Forelimb muscle (tissue), 1 donor: ENCODE measurements at regions not wholly inside any gene's neighbourhood (a gene's known extent, or its start where the extent isn't known, plus 50 kb on each side); places are given as distances from the start of the nearest gene placed in this dataset.
"Not testable (repeated sequence)": the region's sequence is repeated elsewhere in the genome, so short reads cannot be mapped to it uniquely, and the experiment has no call there.

Experiments used
- DNase-seq: peaks from one replicate; pipeline ENCODE4 v3.0.0-alpha.2; 2013; ENCODE audit warnings: low read depth

DNA sequence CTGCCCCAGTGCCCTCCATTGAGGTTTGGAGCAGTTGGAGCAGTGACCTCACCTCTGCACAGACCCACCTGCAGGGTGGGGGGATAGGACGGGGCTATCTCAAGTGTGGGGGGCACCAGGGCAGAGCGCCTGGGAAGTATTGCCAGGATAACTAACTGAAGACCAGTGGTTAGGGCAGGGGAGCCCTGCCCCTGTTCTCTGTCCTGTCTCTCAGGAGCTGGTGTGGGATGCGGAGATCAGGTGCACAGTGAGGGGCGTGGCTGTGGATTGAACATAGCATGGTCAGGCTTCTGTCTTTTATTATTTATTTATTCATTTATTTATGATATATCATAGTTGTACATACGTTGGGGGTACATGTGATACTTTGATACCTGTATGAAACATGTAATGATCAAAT, 256.6 kb downstream of the GADD45G start:
- DNase-seq: not testable (repeated sequence)

DNA sequence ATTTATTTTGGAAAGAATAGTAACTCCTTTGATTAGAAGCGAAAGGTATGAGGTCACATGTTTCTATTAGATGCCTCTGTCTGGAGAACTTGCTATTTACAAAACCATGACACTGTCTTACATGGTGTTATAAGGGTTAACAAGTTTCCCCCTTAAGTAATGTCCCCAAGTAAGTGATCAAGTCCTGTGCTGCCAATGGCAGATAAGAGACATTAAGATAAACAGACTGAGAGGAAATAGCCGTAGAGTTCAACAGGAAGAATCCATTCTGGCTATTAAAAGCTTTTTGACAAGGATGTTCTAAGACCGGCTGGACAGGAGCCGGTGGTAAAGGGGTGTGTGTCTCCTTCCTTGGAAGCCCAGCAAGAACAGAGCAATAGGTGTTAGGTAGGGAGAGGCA, 257.5 kb downstream of the GADD45G start:
- no peak for DNase-seq

DNA sequence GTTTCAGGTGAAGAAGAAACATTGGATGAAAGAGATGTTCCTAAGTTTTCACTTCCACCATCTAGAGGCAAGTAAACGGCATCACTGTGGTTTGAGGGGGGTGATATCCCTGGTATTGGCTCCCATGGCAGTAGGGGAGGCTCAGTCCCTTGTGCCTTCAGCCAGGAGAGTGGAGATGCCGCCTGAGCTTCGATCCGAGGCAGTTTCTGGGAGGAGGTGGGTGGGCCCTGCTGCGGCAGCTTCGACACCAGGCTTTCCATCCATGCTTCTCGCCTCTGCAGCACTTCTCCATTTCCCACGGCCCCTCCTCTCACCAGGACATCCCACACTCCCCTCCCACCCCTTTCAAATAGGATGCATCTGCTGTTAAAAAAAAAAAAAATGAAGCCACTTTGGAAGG, 258.3 kb downstream of the GADD45G start:
- DNase-seq: no peak

DNA sequence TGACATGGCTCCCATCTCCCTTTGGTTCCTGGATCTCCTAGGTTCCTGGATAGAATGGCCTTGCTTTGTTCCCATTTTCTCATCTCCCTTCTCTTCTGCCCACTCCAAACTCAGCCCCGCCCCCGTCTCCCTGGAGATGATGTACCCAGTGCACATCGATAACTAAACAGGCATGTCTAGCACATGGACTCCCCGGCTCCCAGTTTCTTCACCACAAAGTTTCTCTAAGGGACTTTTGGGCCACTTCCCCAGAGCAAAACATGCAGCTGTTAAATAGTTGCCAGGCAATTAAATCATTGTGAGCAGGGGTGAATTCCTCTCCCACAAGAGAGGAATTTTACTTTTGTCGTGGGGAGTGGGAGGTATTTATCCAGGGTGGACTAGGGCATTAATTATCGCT, 259.0 kb downstream of the GADD45G start:
- no peak for DNase-seq

DNA sequence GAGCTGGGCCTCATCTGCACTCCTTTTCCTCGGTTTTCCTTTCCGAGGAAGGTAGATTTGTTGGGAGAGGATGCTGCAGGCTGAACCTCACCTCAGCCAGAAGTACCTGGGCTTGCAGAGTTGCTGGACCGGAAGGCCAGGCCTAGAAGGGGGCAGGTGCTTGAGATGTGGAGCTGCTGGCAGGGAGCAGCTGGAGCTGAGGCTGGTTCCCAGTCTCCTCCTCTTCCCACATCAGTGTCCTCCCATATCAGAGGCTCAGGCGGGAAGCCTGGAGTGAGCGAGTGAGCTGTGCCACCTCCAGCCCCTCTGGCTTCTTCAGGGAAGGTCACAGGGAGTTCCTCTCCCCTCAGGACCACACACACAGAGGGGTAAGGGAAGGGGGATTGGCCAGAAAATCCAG, 259.4 kb downstream of the GADD45G start:
- no peak for DNase-seq

DNA sequence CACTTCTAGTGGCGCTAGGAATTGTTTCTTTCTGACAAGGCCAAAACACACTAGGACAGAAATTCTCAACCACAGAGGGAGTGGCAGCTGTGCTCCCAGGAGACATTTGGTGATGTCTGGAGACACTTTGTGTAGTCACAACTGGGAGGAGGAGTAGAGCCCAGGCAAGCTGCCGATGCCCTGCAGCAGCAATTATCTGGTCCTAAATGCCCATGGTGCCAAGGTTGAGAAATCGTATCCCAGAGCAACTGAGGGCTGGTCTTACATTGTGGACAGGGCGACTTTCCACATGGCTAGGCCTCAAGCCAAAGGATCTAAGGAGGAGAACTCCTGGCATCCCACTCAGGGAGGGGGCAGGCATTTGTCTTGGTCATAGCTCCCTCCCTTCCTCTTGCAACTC, 259.9 kb downstream of the GADD45G start:
- DNase-seq: no peak

DNA sequence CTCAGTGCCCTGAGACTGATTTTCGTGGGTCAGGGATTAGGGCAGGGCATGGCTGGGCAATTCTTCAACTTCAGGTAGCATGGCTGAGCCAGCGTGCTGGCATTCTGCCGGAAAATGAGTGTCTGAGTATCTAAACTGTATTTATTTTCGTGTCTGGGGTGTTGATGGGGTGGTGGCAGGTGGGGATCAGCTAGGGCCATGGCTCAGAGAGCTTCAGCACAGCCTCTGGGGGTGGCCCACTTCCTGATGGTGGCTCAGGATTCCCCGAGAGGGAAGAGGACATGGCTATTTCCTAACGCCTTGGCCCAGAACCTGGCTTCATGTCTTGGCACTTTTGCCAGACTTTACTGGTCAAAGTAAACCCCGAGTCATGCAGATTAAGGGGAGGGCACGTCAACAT, 260.5 kb downstream of the GADD45G start:
- no peak for DNase-seq

DNA sequence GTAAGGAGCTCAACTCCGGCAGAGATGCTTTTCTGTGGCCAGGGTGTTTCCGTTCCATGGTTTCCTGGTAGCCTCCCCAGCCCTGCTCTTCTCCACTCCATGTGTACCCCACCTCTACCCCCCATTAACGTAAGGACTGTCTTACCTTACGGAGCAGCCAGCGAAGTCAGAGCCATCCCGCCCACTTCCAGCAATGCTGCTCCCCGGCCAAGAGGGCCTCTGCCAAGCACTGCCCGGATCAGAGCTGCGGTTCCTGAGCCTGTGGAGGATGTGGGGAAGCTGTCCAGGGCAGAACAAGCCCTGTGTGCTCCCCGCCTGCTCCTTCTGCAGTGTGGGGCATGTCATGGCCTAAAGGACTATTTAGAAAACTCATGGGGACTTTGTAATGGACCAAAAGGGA, 261.2 kb downstream of the GADD45G start:
- no peak for DNase-seq

DNA sequence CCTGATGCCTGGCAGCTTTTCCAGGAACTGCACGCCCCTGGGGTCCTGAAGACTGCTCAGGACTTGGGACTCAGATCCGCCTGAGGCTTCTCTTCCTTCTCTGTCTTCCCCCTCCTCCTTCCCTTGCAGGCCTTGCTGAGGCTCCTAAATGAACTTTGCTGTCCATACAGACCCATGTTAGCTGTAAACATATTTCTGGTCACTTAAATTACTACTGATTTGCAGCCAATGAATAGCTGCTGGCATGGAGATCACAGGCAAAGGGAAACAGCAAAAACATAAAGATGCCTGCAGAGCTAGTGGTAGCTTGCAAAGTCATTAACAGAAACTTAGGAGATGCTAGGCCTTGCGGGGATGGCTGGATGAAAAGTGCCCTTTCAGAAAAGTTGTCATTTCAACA, 261.9 kb downstream of the GADD45G start:
- DNase-seq: no peak

DNA sequence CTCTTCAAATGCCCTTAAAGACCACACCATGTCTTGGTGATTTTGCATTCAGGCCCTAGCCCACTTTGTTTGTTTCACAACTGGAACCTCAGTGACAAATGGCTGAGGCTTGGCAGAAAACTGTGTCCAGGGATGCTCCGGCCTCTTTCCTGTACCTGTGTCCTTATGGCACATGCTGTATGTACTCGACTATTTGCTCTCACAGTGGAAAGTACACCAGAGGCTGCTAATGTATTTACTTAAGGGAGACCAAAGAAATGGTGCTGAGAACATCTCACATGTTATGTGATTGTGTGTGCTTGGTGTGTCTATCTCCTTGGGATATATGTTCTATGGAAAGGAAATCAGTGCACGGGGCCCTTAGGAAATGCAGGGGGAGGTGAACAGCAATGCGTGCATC, 263.3 kb downstream of the GADD45G start:
- DNase-seq: no peak

DNA sequence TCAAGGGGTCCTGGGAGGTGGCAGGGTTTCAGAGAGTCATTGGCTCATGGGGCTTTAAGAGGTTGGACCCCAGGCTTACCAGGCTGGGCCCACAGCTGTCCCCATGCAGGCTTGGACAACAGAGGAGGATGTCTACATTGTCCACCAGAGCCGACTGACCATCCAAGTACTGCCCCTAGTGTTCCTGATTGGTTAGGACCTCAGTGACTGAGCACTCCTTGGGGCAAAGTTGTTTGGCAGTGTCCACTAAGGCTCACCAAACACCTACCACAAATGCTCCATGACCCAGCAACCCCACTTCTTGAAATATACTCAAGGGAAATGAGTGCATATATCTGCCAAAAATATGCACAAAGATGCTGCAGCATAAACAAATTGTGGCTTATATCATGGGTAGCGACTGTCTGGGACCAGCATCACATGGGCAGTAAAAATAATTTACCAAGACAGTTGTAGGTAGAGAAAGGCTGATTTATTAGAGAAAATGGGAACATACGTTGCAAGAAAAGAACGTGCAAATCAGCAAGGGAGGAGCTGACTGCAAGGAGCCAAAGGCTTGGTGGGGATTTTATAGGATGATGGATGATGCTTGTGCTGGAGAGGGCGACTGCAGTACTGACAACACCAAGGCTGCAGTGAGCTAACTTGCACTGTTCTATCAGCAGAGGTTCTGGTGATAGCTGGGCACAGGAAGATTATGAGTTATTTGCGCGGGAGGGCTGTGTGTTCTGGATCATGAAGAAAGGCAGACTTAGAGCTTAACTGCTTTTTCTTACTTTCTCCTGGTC, 265.2 kb downstream of the GADD45G start:
- DNase-seq: no peak

DNA sequence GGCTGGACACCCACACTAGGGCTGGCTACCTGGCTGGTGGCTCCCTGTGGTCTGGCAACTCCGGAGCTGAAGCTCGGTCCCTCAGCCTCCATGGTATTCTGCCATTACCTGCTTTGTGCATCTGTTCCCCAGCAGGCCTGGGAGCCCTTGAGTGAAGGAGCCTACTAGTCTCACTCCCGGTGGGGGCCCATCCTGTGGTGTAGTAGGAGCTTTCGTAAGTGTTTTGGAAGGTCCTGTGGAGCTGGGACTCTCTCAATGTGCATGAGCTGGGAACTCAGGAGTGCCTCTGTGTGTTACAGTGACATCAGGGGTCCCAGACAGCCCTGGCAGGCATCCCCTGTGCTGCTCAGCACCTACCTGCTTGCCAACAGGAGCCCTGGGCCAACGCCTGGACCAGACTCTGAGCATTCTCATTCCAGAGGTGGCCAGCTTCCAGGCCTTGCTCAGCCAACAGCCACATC, 267.1 kb downstream of the GADD45G start:
- no peak for DNase-seq

DNA sequence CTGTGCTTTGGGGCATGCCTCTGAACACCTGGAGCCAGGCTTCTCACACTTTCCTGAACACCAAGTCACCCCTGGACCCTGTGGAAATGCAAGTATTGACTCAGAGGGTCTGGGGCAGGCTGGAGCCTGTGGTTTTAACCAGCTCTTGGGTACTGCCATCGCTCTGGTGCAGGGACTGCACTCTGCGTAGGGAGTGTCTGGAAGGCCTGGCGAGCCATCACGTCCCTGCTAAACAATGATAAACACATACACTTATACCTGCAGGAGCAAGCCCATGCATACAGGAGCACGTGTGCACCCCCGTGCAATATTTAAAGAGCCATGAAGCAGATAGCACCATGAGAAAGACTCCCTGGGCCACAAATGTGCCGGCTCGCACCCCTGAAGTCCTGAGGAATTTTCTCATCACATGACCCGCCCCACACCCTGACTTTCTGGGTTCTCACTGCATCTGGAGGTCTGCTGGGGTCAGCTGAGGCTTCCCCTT, 267.7 kb downstream of the GADD45G start:
- DNase-seq: no peak

DNA sequence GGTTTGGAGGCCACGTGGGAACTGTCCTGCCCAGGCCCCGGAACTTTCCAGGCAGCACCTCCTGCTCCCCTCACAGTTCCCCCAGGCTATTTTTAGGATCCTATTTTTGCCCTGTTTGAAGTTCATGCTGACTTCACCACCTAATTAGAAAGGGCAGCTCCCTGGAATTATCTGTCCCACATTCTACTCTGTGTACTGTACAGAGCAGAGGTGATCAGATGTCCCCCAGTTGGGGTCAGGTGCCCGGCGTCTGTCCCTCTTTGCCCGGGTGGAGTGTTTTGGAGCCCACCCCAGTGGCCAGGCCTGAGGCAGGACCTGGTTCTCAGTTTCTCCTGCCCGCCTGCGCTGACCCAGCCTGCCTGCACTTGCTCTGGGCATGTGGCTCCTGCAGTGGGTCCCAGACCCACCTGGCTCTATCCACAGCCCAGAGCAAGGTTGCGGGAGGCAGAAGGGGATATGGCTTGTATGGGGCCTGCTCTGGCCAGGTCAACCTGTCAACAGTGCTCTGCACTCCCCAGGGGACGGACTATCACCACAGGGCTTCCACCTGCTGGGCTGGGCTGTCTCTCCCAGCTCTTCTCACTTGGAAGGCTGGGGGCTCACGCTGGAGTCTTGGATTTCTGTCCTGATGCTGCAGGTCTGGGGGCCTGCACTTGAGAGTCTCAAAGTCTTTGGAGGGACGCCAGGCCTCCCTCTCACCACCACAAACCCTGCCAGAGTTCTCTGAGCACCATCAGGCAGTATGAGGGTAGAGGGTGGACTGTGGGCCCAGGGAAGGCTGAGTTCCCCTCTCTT, 268.3 kb downstream of the GADD45G start:
- no peak for DNase-seq

DNA sequence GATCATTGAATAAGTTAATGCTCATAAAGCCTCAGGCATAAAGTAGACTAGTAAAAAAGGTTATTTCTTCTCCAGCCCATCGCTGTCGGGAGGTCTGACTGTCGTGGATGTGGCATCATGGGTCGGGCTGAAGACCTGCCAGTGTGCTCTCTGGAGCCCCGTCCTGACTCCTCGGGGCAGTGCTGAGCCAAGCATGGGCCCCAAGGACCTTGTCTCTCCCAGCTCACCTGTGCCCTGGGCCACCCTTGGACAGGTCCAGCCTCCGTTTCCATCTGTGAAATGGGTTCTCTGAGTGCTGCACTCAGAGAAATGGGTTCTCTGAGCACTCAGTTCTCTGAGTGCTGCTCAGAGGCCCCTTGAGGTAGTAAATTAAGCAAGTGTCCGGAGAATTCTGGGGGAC, 269.0 kb downstream of the GADD45G start:
- DNase-seq: no peak

DNA sequence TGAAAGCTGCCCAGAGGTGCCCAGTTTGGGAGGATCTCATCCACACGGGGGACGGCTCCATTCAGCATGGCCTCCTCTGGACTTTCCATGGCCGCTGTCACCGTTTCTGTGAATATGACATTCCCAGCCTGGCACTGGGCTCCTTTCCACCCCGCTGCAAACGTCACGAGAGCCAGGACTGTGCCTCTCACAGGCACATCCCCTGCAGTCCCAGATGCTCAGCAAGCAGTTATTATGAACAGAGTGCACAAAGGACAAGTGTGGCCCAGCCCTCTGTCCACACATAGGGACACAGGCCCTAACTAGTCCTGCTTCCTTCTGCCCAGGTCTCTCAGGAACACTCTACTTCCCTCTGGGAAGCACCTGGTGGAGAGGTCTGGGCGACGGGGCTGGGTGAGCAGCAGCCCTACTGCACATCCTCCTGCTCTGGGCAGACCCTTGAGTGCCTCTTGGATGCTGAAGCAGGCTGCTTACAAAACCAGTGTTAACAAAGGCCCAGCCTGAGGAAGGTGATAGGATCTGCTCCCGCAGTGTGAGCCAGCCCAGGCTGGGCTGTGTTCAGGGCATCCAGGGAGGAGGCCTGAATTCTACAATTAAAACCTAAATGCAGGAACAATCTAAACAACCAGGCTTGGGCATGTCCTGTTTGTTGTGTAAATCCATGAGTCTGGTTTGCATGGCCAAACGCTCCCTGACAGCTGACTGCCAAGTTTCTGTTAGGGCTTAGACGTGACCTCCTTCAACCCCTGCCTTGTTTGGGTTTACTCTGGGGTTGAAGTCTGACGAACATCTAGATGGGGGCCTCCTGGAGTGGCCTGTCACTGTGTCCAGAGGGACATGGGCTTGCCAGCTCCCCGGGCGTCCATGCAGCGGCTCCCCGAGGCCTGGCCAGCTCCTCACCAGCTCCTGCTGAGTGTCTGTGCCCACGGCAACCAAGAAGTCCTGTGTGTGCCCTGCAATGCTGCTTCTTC, 269.8 kb downstream of the GADD45G start:
- no peak for DNase-seq

DNA sequence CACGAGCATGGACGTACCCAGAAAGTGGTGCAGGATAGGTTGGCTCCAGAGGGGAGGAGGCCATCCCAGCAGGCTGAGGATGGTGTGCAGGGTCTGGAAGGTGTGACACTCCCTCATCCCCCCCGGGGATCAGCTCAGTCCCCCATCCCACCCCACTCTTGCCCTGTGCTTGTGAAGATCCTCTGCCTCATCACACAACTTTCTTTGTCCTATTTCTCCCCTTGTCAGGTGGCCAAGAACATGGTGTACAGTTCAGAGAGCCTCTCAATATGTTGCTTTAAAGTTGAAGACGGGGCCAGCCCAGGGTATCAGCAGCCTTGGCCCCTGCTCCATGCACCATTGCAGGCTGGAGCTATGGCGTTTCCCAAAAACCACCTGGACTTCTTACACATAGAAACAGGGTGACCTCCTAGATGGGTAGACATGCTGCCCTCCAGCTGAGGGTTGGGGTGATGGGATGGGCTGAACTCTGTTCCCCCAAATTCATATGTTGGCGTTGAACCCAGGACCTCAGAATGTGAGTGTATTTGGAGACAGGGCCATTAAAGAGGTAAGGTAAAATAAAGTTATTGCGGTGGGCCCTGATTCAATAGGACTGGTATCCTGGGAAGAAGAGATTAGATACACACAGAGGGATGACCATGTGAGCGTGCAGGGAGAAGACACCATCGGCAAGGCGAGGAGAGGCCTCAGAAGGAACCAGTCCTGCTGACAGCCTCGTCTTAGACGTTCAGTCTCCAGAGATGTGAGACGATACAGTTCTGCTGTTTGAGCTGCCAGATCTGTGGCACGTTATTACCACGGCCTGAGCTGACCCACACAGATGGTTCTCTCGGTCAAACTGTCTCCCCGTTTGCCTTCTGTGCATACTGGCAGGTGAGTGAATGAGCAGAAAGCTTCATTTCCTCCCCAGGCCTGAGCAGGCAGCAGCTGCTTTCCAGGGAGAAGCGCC, 272.5 kb downstream of the GADD45G start:
- no peak for DNase-seq

DNA sequence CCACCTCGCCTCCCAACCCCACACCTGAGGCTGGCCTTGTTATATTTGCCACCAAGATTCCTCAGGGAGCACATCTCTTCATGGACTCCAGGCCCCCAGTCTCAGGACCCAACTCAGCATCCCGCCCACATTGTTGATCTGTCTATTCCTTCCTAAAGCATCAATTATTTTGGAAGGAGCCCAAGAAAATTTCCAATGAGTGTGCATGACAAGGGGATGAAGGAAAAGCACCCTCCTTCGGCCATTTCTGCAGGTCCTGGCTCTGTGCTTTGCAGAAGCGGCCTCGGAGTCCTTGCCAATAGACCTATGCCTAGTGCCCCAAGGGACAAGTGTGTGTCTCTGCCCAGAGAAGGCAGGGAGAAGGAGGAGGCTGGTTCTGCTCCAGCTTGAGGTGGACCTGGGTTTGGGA, 273.2 kb downstream of the GADD45G start:
- DNase-seq: no peak

DNA sequence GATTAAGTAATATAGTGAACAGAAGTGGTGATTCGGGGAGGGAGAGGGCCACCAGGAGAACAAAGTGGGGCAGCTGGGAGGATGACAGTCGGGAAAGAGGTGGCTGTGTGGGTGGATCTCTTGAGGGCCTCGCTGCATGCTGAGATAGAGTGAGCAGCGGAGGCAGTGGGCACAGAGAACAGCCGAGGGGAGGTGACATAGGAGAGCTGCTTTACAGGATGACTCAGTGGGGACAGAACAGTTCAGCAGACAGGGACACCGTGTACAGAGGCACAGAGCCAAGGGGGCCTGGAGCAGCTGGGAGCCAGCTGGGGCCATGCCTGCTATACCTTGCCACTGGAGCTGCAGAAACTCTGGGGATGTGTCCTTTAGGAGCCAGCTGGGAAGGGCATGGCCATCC, 273.9 kb downstream of the GADD45G start:
- DNase-seq: no peak

DNA sequence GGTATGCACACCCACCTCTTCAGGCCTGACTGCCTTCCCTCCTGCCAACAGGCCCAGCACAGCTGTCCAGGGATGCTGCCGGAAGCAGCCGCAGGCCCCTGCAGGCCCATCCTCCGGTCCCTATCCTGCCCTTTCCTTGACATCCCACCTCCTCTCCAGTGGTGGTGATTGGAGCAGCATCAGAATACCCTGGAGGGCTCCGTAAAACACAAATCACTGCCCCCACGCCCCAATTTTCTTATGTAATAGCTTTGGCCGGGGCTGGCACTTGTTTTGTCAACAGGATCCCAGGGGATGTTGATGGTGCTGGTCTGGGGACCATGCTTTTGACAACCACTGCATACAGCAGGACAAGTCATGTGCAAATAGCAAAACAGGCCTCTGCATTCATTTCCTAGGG, 274.5 kb downstream of the GADD45G start:
- no peak for DNase-seq

DNA sequence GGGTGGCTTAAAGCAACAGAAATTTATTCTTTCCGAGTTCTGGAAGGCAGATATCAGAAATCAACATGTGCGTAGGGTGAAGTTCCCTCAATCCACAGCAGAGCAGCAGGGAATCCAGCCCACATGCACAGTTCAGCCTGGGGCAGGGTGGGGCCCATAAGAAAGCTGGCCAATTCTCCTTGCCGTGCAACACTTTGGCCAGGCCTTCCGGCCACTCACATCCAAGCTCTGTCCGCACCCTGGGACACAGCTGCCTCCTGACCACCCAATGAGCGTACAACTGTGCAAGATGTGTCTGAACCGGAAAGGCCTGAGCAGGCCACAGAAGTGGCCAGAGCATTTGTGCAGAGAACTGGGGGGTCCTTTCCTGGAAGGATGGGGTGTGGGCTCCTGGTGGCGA, 274.9 kb downstream of the GADD45G start:
- peak; percentile 65 for DNase-seq
